Esophagus muscularis mucosa (tissue), 4 donors: ENCODE measurements at regions not wholly inside any gene's neighbourhood (a gene's known extent, or its start where the extent isn't known, plus 50 kb on each side); places are given as distances from the start of the nearest gene placed in this dataset.
"Not testable (repeated sequence)": the region's sequence is repeated elsewhere in the genome, so short reads cannot be mapped to it uniquely, and the experiment has no call there.

Source experiments
- DNase-seq: peaks from one replicate; pipeline ENCODE4 v3.0.0-alpha.2; 2017; ENCODE audit errors: extremely low spot score
- H3K27ac ChIP-seq, 4 donors: fragments of 200-600 bp; sonication (generic); replicated peaks in 1 of 4; 1 replicate in 3 of 4; 2 replicates in 1 of 4; pipeline ENCODE4 v1.5.1; 2016 to 2019; ENCODE audit warnings: mild to moderate bottlenecking in 1 of 4
- H3K27me3 ChIP-seq, 4 donors: fragments of 200-600 bp; sonication (generic); one replicate each; pipeline versions ENCODE4 v1.5.1 to v1.6.0; 2016 to 2019
- H3K36me3 ChIP-seq, 4 donors: fragments of 200-600 bp; sonication (generic); one replicate each; pipeline ENCODE4 v1.5.1; 2016 to 2019
- H3K4me1 ChIP-seq, 4 donors: fragments of 200-600 bp; sonication (generic); one replicate each; pipeline ENCODE4 v1.5.1; 2016 to 2019
- H3K4me3 ChIP-seq, 4 donors: fragments of 200-600 bp; sonication (generic); 1 replicate in 2 of 4; 2 replicates in 2 of 4; pipeline ENCODE4 v1.5.1; 2016 to 2019; ENCODE audit warnings: mild to moderate bottlenecking in 4 of 4, moderate library complexity in 1 of 4
- H3K9me3 ChIP-seq, 4 donors: fragments of 200-600 bp; sonication (generic); 1 replicate in 3 of 4; 2 replicates in 1 of 4; pipeline ENCODE4 v1.5.1; 2016 to 2019
- EP300 ChIP-seq: sonication (generic); formaldehyde crosslinking; IDR thresholded peaks from one replicate; pipeline ENCODE4 v1.6.1; 2017; ENCODE audit warnings: antibody characterized with exemption
- POLR2A ChIP-seq: fragments of 450-650 bp; IDR thresholded peaks from one replicate; pipeline ENCODE4 v1.6.1; 2017; ENCODE audit warnings: antibody characterized with exemption, moderate library complexity, mild to moderate bottlenecking, low read depth
- POLR2AphosphoS5 ChIP-seq, 2 donors: sonication (generic); formaldehyde crosslinking; IDR thresholded peaks; one replicate each; pipeline ENCODE4 v1.6.1; 2017; ENCODE audit warnings: antibody characterized with exemption in 2 of 2
- WGBS: methylation state at CpG from one replicate; pipeline ENCODE4 v1.1.5; 2018; 5-methylcytosine and 5-hydroxymethylcytosine counted together
- intact Hi-C: fragments of 100-400 bp; cut with DNase I; formaldehyde crosslinking; loops from one replicate; pipeline ENCODE4 v1.15.1; 2023
- TF ChIP-seq, protein P1 (sequence below), 3 experiments: fragments of 200-600 bp in 2 of 3; fragments of 450-650 bp in 1 of 3; sonication (generic) in 2 of 3; IDR thresholded peaks; one replicate each; pipeline ENCODE4 v1.5.1; 2017 to 2019; ENCODE audit warnings: antibody characterized with exemption in 3 of 3, mild to moderate bottlenecking in 2 of 3, moderate library complexity in 1 of 3

DNA sequence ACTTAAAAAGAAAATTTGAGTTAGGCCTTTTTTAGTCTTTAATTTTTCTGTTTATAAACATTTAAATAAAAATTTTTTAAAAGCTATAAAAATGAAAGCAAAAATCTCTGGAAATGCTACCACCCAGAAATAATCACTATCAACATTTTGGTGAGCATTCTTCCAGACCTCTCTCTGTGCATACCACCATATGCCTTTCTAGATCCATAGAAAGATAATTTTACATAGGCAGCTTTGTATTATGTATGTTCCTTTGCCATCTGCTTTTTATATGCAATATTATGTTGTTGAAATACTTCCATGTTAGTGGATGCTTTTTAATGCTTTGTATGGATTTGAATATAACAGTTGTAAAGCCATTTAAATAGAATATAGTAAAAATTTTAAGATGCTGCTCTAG is 496.7 kb upstream of the HTR1E start:
- no peaks in the 10 kb centered on the region for H3K36me3 ChIP-seq
- TF ChIP-seq POLR2AphosphoS5 (IDR thresholded peaks at IDR 0.05) = no peak
- TF ChIP-seq, protein P1, sequence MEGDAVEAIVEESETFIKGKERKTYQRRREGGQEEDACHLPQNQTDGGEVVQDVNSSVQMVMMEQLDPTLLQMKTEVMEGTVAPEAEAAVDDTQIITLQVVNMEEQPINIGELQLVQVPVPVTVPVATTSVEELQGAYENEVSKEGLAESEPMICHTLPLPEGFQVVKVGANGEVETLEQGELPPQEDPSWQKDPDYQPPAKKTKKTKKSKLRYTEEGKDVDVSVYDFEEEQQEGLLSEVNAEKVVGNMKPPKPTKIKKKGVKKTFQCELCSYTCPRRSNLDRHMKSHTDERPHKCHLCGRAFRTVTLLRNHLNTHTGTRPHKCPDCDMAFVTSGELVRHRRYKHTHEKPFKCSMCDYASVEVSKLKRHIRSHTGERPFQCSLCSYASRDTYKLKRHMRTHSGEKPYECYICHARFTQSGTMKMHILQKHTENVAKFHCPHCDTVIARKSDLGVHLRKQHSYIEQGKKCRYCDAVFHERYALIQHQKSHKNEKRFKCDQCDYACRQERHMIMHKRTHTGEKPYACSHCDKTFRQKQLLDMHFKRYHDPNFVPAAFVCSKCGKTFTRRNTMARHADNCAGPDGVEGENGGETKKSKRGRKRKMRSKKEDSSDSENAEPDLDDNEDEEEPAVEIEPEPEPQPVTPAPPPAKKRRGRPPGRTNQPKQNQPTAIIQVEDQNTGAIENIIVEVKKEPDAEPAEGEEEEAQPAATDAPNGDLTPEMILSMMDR (IDR thresholded peaks at IDR 0.05) = no peak
- H3K9me3 ChIP-seq = no peaks in the 10 kb centered on the region
- H3K27ac ChIP-seq = no peak overlapping the region
- H3K27me3 ChIP-seq = no peaks in the 10 kb centered on the region
- intact Hi-C loops = no loop called here
- H3K4me1 ChIP-seq = no peaks in the 10 kb centered on the region
- DNase-seq = no peak
- H3K4me3 ChIP-seq = no peak overlapping the region

DNA sequence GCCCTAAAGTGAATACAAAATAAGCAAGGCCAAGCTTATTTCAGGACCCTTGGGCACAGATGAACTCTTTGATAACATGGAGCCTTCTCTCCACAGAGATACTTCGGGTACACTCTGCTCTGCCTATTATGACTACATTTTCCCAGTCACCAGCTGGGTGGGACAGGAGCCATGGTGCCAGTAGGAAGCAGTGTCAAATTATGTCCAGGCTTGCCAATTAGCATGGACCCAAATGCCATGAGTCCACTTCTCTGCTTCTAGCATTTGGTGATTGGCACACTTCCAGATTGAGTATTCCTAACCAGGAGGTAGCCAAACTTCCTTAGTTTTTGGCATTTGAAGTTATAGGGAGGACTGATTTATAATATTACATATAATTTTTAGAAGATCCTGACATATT is 513.8 kb upstream of the HTR1E start:
- no peaks in the 10 kb centered on the region for H3K9me3 ChIP-seq
- intact Hi-C loops = no loop called here
- H3K4me1 ChIP-seq = no peaks in the 10 kb centered on the region
- no peaks in the 10 kb centered on the region for H3K36me3 ChIP-seq
- TF ChIP-seq POLR2AphosphoS5 (IDR thresholded peaks at IDR 0.05) = no peak
- no peak for TF ChIP-seq POLR2A
- TF ChIP-seq EP300 = no peak
- TF ChIP-seq, protein P1 (IDR thresholded peaks at IDR 0.05) = no peak
- H3K27me3 ChIP-seq = no peaks in the 10 kb centered on the region
- H3K27ac ChIP-seq = no peak overlapping the region
- DNase-seq = no peak
- no peak overlapping the region for H3K4me3 ChIP-seq
- WGBS = 100% methylated on average over 1 of the region's 1 CpG

DNA sequence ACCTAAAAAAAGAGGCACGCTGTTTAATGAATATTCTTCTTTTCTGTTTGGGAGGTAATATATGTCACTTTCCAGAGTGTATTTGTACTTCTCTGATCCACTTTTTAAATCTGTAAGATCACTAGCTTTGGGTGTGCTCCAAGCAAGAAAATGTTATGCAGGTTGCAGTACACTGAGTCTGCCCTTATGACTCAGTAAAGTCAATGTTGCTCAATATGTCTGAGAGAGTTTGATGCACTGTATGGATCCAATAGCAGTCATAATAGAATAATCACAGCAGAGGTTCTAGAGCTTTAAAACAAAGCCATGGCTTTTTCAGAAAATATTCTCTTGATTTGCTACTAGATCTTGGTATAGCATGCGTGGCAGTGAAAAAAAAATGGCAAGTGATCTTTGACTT is 525.3 kb upstream of the HTR1E start:
- TF ChIP-seq POLR2AphosphoS5 (IDR thresholded peaks at IDR 0.05) (no peak), EP300 (no peak), POLR2A (no peak)
- TF ChIP-seq, protein P1 (IDR thresholded peaks at IDR 0.05) = no peak
- Histone ChIP-seq H3K9me3 (no peaks in the 10 kb centered on the region), H3K4me1 (no peaks in the 10 kb centered on the region), H3K27me3 (no peaks in the 10 kb centered on the region), H3K4me3 (no peak overlapping the region), H3K36me3 (no peaks in the 10 kb centered on the region), H3K27ac (no peak overlapping the region)
- no peak for DNase-seq
- intact Hi-C loops = no loop called here
- WGBS = 88% methylated on average over 2 of the region's 2 CpGs

DNA sequence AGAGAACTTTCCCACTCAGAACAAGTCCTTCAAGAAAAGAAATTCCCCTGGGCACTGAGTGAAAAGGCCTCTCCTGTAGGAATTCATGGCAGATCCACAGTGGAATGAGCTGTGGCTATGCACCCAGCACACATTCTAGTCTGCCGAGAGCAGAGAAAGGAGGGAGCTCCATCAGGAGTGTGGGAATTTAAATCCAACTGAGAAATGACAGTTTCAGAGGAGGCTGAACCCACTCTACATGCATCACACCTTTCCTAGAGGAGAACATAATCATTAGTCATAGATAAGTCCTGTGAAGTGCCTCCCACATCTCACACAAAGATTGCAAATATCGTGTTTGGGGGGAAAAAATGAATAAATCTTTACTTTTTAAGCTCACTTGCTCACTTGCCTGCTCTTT is 530.2 kb upstream of the HTR1E start:
- Histone ChIP-seq H3K36me3 (no peaks in the 10 kb centered on the region), H3K9me3 (no peaks in the 10 kb centered on the region), H3K4me1 (no peaks in the 10 kb centered on the region), H3K27me3 (no peaks in the 10 kb centered on the region), H3K4me3 (no peak overlapping the region), H3K27ac (no peak overlapping the region)
- 49% methylated on average over 2 of the region's 2 CpGs for WGBS
- intact Hi-C loops = no loop called here
- no peak for TF ChIP-seq POLR2AphosphoS5 (IDR thresholded peaks at IDR 0.05)
- TF ChIP-seq, protein P1 (IDR thresholded peaks at IDR 0.05) = no peak
- TF ChIP-seq EP300 = no peak
- no peak for TF ChIP-seq POLR2A
- no peak for DNase-seq

DNA sequence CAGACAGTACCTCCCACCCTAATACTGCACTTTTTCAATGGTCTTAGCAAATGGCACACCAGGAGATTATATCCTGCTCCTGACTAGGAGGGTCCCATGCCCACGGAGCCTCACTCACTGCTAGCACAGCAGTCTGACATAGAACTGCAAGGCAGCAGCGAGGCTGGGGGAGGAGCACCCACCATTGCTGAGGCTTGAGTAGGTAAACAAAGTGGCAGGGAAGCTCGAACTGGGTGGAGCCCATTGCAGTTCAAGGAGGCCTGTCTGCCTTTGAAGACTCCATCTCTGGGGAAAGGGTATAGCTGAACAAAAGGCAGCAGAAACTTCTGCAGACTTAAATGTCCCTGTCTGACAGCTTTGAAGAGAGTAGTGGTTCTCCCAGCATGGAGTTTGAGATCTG is 544.5 kb upstream of the HTR1E start:
- WGBS = 83% methylated on average over 2 of the region's 3 CpGs
- DNase-seq, H3K4me3 ChIP-seq, H3K27me3 ChIP-seq, H3K9me3 ChIP-seq, H3K4me1 ChIP-seq, H3K27ac ChIP-seq, intact Hi-C loops, H3K36me3 ChIP-seq: not testable (repeated sequence)
